CD4-positive, alpha-beta memory T cell (primary cell): ENCODE measurements at regions not wholly inside any gene's neighbourhood (a gene's known extent, or its start where the extent isn't known, plus 50 kb on each side); places are given as distances from the start of the nearest gene placed in this dataset.

Experiments
- CTCF ChIA-PET: fragments of 350-600 bp; sonication (Branson Sonifier 250); formaldehyde crosslinking; loops from one replicate; lab custom pipeline; 2021; ENCODE audit warnings: inconsistent platforms; ENCODE audit not compliant: partially characterized antibody; lab: Charles Lee
- POLR2A ChIA-PET: fragments of 350-600 bp; sonication (Branson Sonifier 250); formaldehyde crosslinking; loops from one replicate; lab custom pipeline; 2021; ENCODE audit not compliant: partially characterized antibody; lab: Charles Lee
- DNase-seq, 5 donors: peaks; one replicate each; pipeline versions ENCODE4 v3.0.0 to v3.0.0-alpha.2; 2020 to 2022; ENCODE audit warnings: mixed read lengths in 1 of 5
- H3K27ac ChIP-seq: one replicate; pipeline ENCODE4 v1.7.0; 2013; ENCODE audit warnings: low read depth, low read length
- H3K27me3 ChIP-seq: 2 replicates; pipeline ENCODE4 v1.7.0; 2013; ENCODE audit warnings: mild to moderate bottlenecking, low read length, moderate library complexity; ENCODE audit not compliant: insufficient read depth
- H3K36me3 ChIP-seq: 2 replicates; pipeline ENCODE4 v1.7.0; 2013; ENCODE audit warnings: mild to moderate bottlenecking, low read length, moderate library complexity; ENCODE audit not compliant: insufficient read depth
- H3K4me1 ChIP-seq: 2 replicates; pipeline ENCODE4 v1.7.0; 2013; ENCODE audit warnings: mild to moderate bottlenecking, low read length, moderate library complexity; ENCODE audit not compliant: insufficient read depth
- H3K4me3 ChIP-seq, 2 donors: one replicate each; pipeline ENCODE4 v1.7.0; 2013; ENCODE audit warnings: low read length in 2 of 2, mild to moderate bottlenecking in 1 of 2
- H3K9me3 ChIP-seq, 2 donors: one replicate each; pipeline ENCODE4 v1.7.0; 2013; ENCODE audit warnings: low read length in 2 of 2, control low read depth in 1 of 2; ENCODE audit not compliant: control insufficient read depth in 1 of 2
- H3K27ac Mint-ChIP-seq, 7 donors: one replicate each; pipeline ENCODE4 v1.8.0; 2020 to 2021; ENCODE audit warnings: mixed read lengths in 7 of 7, mild to moderate bottlenecking in 6 of 7, inconsistent platforms in 3 of 7, moderate library complexity in 3 of 7
- H3K27me3 Mint-ChIP-seq, 2 donors: one replicate each; pipeline ENCODE4 v1.8.0; 2020 to 2021; ENCODE audit warnings: mixed read lengths in 2 of 2
- H3K36me3 Mint-ChIP-seq, 2 donors: one replicate each; pipeline ENCODE4 v1.8.0; 2020 to 2021; ENCODE audit warnings: mixed read lengths in 2 of 2, inconsistent platforms in 1 of 2, mild to moderate bottlenecking in 1 of 2
- H3K4me1 Mint-ChIP-seq, 4 donors: one replicate each; pipeline ENCODE4 v1.8.0; 2020 to 2021; ENCODE audit warnings: mixed read lengths in 4 of 4, mild to moderate bottlenecking in 1 of 4
- H3K4me3 Mint-ChIP-seq, 8 donors: one replicate each; pipeline ENCODE4 v1.8.0; 2020 to 2021; ENCODE audit warnings: mixed read lengths in 8 of 8, mild to moderate bottlenecking in 7 of 8, moderate library complexity in 6 of 8, inconsistent platforms in 3 of 8
- H3K9me3 Mint-ChIP-seq, 8 donors: one replicate each; pipeline ENCODE4 v1.8.0; 2020 to 2021; ENCODE audit warnings: mixed read lengths in 8 of 8, mild to moderate bottlenecking in 5 of 8, inconsistent platforms in 3 of 8, moderate library complexity in 1 of 8
- intact Hi-C: fragments of 100-400 bp; cut with micrococcal nuclease; formaldehyde crosslinking; loops from one replicate; pipeline ENCODE4 v1.15.1; 2023

GRCh38 chr6:105593805-105594671 lies 191.2 kb upstream of the PREP start:
- Mint-ChIP-seq H3K4me1 (peaks cover 14 to 28% (median 20%) of the 10 kb centered on the region in 4 donors), H3K36me3 (no peaks in the 10 kb centered on the region)

GRCh38 chr6:105593056-105593690 lies 190.3 kb upstream of the PREP start:
- no peaks in the 10 kb centered on the region for H3K27me3 Mint-ChIP-seq
- Histone ChIP-seq H3K36me3 (no peaks in the 10 kb centered on the region), H3K27ac (no peak overlapping the region), H3K27me3 (no peaks in the 10 kb centered on the region), H3K9me3 (no peaks in the 10 kb centered on the region), H3K4me1 (peaks cover 19% of the 10 kb centered on the region), H3K4me3 (no peak overlapping the region)
- no peak for DNase-seq
- peaks cover 18 to 37% (median 27%) of the 10 kb centered on the region in 4 donors for H3K4me1 Mint-ChIP-seq
- H3K9me3 Mint-ChIP-seq = peaks cover 0 to under 1% (median 0%) of the 10 kb centered on the region in 8 donors
- H3K27ac Mint-ChIP-seq = no peak overlapping the region
- H3K4me3 Mint-ChIP-seq = no peak overlapping the region
- no peaks in the 10 kb centered on the region for H3K36me3 Mint-ChIP-seq
- ChIA-PET CTCF (interaction anchor here (1.4 kb wide), 1 partner anchor 8 kb away, joined by 3 read pairs; no protein-coding TSS in a partner anchor), POLR2A (no interaction called here)
- intact Hi-C loops = loop anchor here (5.0 kb wide), 1 partner anchor 54 kb away; no protein-coding TSS in a partner anchor

More at GRCh38 chr6:105593805-105594671, 191.2 kb upstream of the PREP start:
- Histone ChIP-seq H3K27me3 (no peaks in the 10 kb centered on the region), H3K36me3 (no peaks in the 10 kb centered on the region), H3K9me3 (no peaks in the 10 kb centered on the region), H3K27ac (no peak overlapping the region), H3K4me3 (no peak overlapping the region), H3K4me1 (peaks cover 14% of the 10 kb centered on the region)
- Mint-ChIP-seq H3K9me3 (peaks cover 0 to 2% (median 0%) of the 10 kb centered on the region in 8 donors), H3K27ac (no peak overlapping the region), H3K27me3 (no peaks in the 10 kb centered on the region), H3K4me3 (no peak overlapping the region)
- intact Hi-C loops = loop anchor here (5.0 kb wide), 1 partner anchor 53 kb away; no protein-coding TSS in a partner anchor
- DNase-seq = no peak
- CTCF ChIA-PET = interaction anchor here (1.4 kb wide), 1 partner anchor 9 kb away, joined by 3 read pairs; no protein-coding TSS in a partner anchor
- POLR2A ChIA-PET = no interaction called here

- Mint-ChIP-seq H3K4me1 (peaks cover 22 to 46% (median 33%) of the 10 kb centered on the region in 4 donors), H3K27me3 (no peaks in the 10 kb centered on the region), H3K36me3 (no peaks in the 10 kb centered on the region), H3K4me3 (peak overlapping the region in 1 of 8 donors; percentile 9), H3K9me3 (no peaks in the 10 kb centered on the region), H3K27ac (peak overlapping the region in 1 of 7 donors; percentile 26)
- peaks cover 27% of the 10 kb centered on the region for H3K4me1 ChIP-seq
- DNase-seq = no peak
- ChIA-PET POLR2A (no interaction called here), CTCF (no interaction called here)
- no peaks in the 10 kb centered on the region for H3K9me3 ChIP-seq
- H3K27me3 ChIP-seq = no peaks in the 10 kb centered on the region
- H3K4me3 ChIP-seq = no peak overlapping the region
- intact Hi-C loops = loop anchor here (5.0 kb wide), 1 partner anchor 55 kb away; no protein-coding TSS in a partner anchor
- no peak overlapping the region for H3K27ac ChIP-seq
- no peaks in the 10 kb centered on the region for H3K36me3 ChIP-seq
These were observed 189.4 kb upstream of the PREP start for GRCh38 chr6:105592329-105592728.

GRCh38 chr6:105591053-105591452 lies 188.2 kb upstream of the PREP start:
- no peaks in the 10 kb centered on the region for H3K9me3 Mint-ChIP-seq
- DNase-seq = peak; percentile 6 to 36 (median 8)
- H3K27me3 ChIP-seq = no peaks in the 10 kb centered on the region
- H3K27ac ChIP-seq = no peak overlapping the region
- ChIA-PET CTCF (no interaction called here), POLR2A (no interaction called here)
- H3K4me1 ChIP-seq = peaks cover 29% of the 10 kb centered on the region
- H3K27me3 Mint-ChIP-seq = no peaks in the 10 kb centered on the region
- intact Hi-C loops = loop anchor here (5.0 kb wide), 1 partner anchor 56 kb away; no protein-coding TSS in a partner anchor
- H3K4me3 Mint-ChIP-seq = peak overlapping the region in 5 of 8 donors; percentile 9 to 67 (median 52)
- H3K4me1 Mint-ChIP-seq = peaks cover 27 to 50% (median 36%) of the 10 kb centered on the region in 4 donors
- H3K4me3 ChIP-seq = no peak overlapping the region
- H3K36me3 ChIP-seq = no peaks in the 10 kb centered on the region
- H3K9me3 ChIP-seq = no peaks in the 10 kb centered on the region
- H3K27ac Mint-ChIP-seq = peak overlapping the region in 4 of 7 donors; percentile 19 to 61 (median 56)
- H3K36me3 Mint-ChIP-seq = no peaks in the 10 kb centered on the region

- Histone ChIP-seq H3K36me3 (no peaks in the 10 kb centered on the region), H3K27me3 (no peaks in the 10 kb centered on the region), H3K4me3 (peak overlapping the region in 1 of 2 donors; percentile 13), H3K4me1 (peaks cover 29% of the 10 kb centered on the region), H3K9me3 (no peaks in the 10 kb centered on the region), H3K27ac (no peak overlapping the region)
- Mint-ChIP-seq H3K27me3 (no peaks in the 10 kb centered on the region), H3K36me3 (no peaks in the 10 kb centered on the region), H3K4me1 (peaks cover 23 to 48% (median 37%) of the 10 kb centered on the region in 4 donors), H3K4me3 (peak overlapping the region; percentile 65 to 89 (median 84)), H3K9me3 (no peaks in the 10 kb centered on the region), H3K27ac (peak overlapping the region in 6 of 7 donors; percentile 74 to 95 (median 90))
- intact Hi-C loops = no loop called here
- ChIA-PET CTCF (no interaction called here), POLR2A (no interaction called here)
- no peak for DNase-seq
These were observed 185.3 kb upstream of the PREP start for GRCh38 chr6:105588123-105588710.

GRCh38 chr6:105587349-105588122 lies 184.7 kb upstream of the PREP start:
- DNase-seq = peak; percentile 15 to 53 (median 29)
- no peaks in the 10 kb centered on the region for H3K27me3 ChIP-seq
- Mint-ChIP-seq H3K9me3 (no peaks in the 10 kb centered on the region), H3K4me3 (peak overlapping the region; percentile 65 to 89 (median 84)), H3K36me3 (no peaks in the 10 kb centered on the region), H3K4me1 (peaks cover 21 to 42% (median 34%) of the 10 kb centered on the region in 4 donors), H3K27me3 (no peaks in the 10 kb centered on the region), H3K27ac (peak overlapping the region; percentile 74 to 95 (median 91))
- no peaks in the 10 kb centered on the region for H3K36me3 ChIP-seq
- intact Hi-C loops = no loop called here
- ChIA-PET CTCF (no interaction called here), POLR2A (interaction anchor here (0.7 to 1.1 kb wide), 2 partner anchors 14 to 17 kb away, joined by 3 read pairs; no protein-coding TSS in a partner anchor)
- no peaks in the 10 kb centered on the region for H3K9me3 ChIP-seq
- H3K4me3 ChIP-seq = peak overlapping the region; percentile 13 to 16
- H3K27ac ChIP-seq = no peak overlapping the region
- H3K4me1 ChIP-seq = peaks cover 29% of the 10 kb centered on the region
